Breast epithelium (tissue), 4 donors: ENCODE measurements at regions not wholly inside any gene's neighbourhood (a gene's known extent, or its start where the extent isn't known, plus 50 kb on each side); places are given as distances from the start of the nearest gene placed in this dataset.

Experiments
- DNase-seq, 2 donors: peaks; one replicate each; pipeline ENCODE4 v3.0.0-alpha.2; 2019; ENCODE audit warnings: low spot score in 2 of 2
- H3K27ac ChIP-seq, 2 donors: fragments of 200-600 bp; sonication (generic) in 1 of 2; one replicate each; pipeline ENCODE4 v1.5.1; 2016 to 2019; ENCODE audit warnings: mild to moderate bottlenecking in 1 of 2
- H3K27me3 ChIP-seq, 2 donors: fragments of 200-600 bp; sonication (generic) in 1 of 2; one replicate each; pipeline versions ENCODE4 v1.5.1 to v1.6.0; 2017 to 2019; ENCODE audit warnings: control low read depth in 1 of 2, mild to moderate bottlenecking in 1 of 2
- H3K36me3 ChIP-seq: fragments of 200-600 bp; one replicate; pipeline ENCODE4 v1.5.1; 2019
- H3K4me1 ChIP-seq, 2 donors: fragments of 200-600 bp; sonication (generic); one replicate each; pipeline ENCODE4 v1.5.1; 2016 to 2019; ENCODE audit warnings: control low read depth in 1 of 2
- H3K4me3 ChIP-seq, 3 donors: fragments of 200-600 bp; sonication (generic); 1 replicate in 2 of 3; 2 replicates in 1 of 3; pipeline ENCODE4 v1.5.1; 2016 to 2019; ENCODE audit warnings: mild to moderate bottlenecking in 3 of 3, moderate library complexity in 2 of 3
- H3K9me3 ChIP-seq, 2 donors: fragments of 200-600 bp; sonication (generic) in 1 of 2; one replicate each; pipeline ENCODE4 v1.5.1; 2016 to 2019; ENCODE audit warnings: control low read depth in 1 of 2
- CTCF ChIP-seq, 3 donors: fragments of 450-650 bp; IDR thresholded peaks; one replicate each; pipeline ENCODE4 v1.5.1; 2016 to 2017; ENCODE audit warnings: antibody characterized with exemption in 3 of 3, mild to moderate bottlenecking in 3 of 3, moderate library complexity in 3 of 3
- POLR2A ChIP-seq: fragments of 450-650 bp; IDR thresholded peaks from one replicate; pipeline ENCODE4 v1.6.1; 2016; ENCODE audit warnings: antibody characterized with exemption, mild to moderate bottlenecking, moderate library complexity
- POLR2AphosphoS5 ChIP-seq, 3 donors: sonication (generic); formaldehyde crosslinking; IDR thresholded peaks; one replicate each; pipeline ENCODE4 v1.6.1; 2017; ENCODE audit warnings: antibody characterized with exemption in 3 of 3
- intact Hi-C: fragments of 100-400 bp; cut with DNase I; formaldehyde crosslinking; loops from one replicate; pipeline ENCODE4 v1.15.1; 2023; ENCODE audit warnings: low total_unique reads

- no peak for DNase-seq
- no peaks in the 10 kb centered on the region for H3K27me3 ChIP-seq
- no peak overlapping the region for H3K27ac ChIP-seq
- H3K36me3 ChIP-seq, result no peaks in the 10 kb centered on the region
- H3K9me3 ChIP-seq, result no peaks in the 10 kb centered on the region
- TF ChIP-seq POLR2AphosphoS5 (IDR thresholded peaks at IDR 0.05), result no peak
- no peak for TF ChIP-seq CTCF (IDR thresholded peaks at IDR 0.05)
- TF ChIP-seq POLR2A, result no peak
- no peaks in the 10 kb centered on the region for H3K4me1 ChIP-seq
- no peak overlapping the region for H3K4me3 ChIP-seq
- intact Hi-C loops, result no loop called here
These were observed 90.6 kb downstream of the SLC25A47 start for GRCh38 chr14:100413699-100414098.

DNA sequence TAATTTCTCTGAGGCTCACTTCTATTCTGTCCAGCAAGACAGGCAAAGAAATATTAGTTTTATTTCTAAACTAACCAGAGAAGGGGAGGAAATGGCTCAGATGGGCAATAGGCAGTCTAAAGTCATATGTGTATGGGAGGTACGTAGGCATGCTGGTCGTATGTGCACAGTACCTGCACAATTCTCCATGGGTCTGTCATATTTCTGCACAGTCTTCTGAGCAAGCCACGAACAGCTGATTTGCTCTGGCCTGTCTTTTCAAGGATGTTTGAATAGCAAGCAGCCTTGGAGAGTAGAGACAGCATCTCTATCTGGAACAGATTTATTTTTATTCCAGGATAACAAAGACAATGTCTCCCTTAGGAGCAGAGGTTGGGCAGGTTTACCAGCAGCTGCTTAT is 92.1 kb downstream of the SLC25A47 start:
- no peak for DNase-seq
- no peak overlapping the region for H3K27ac ChIP-seq
- intact Hi-C loops, result no loop called here
- H3K36me3 ChIP-seq, result no peaks in the 10 kb centered on the region
- no peak overlapping the region for H3K4me3 ChIP-seq
- H3K4me1 ChIP-seq, result no peaks in the 10 kb centered on the region
- TF ChIP-seq POLR2A (no peak), CTCF (IDR thresholded peaks at IDR 0.05) (no peak), POLR2AphosphoS5 (IDR thresholded peaks at IDR 0.05) (no peak)
- H3K27me3 ChIP-seq, result no peaks in the 10 kb centered on the region
- H3K9me3 ChIP-seq, result no peaks in the 10 kb centered on the region

DNA sequence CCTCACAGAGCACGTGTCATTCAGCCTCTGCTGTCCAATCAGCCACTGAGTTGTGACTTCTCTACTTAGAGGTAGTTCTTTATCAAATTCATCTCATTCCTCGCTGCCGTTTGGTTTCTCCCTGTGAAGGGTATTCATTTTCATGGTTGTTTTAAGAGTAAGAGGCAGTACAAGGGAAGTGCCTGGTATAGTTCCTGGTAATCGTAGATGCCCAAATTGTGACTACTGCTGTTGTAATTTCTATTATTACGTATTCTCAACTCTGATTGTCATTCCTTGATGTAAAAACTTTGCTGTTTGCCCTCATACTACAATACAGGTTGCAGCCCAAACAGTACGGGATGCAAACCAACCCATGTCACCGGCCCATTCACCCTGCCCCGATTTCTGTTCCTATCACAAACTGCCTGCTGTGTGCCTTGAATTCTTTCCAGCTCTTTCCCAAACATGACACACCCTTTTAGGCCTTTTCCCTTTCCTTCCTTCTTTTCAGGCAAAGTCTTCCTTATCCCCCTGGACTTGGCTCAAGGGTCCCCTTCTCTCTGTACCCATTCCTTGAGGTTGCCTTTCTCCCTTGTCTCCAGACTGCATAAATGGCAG is 93.0 kb downstream of the SLC25A47 start:
- H3K36me3 ChIP-seq, result no peaks in the 10 kb centered on the region
- no peaks in the 10 kb centered on the region for H3K4me1 ChIP-seq
- no peak for DNase-seq
- intact Hi-C loops, result no loop called here
- H3K27me3 ChIP-seq, result no peaks in the 10 kb centered on the region
- H3K9me3 ChIP-seq, result no peaks in the 10 kb centered on the region
- TF ChIP-seq POLR2AphosphoS5 (IDR thresholded peaks at IDR 0.05) (no peak), CTCF (IDR thresholded peaks at IDR 0.05) (no peak), POLR2A (no peak)
- no peak overlapping the region for H3K4me3 ChIP-seq
- no peak overlapping the region for H3K27ac ChIP-seq

GRCh38 chr14:100416921-100417860 is 94.1 kb downstream of the SLC25A47 start:
- no peaks in the 10 kb centered on the region for H3K9me3 ChIP-seq
- no peaks in the 10 kb centered on the region for H3K27me3 ChIP-seq
- H3K36me3 ChIP-seq, result no peaks in the 10 kb centered on the region
- no peak overlapping the region for H3K4me3 ChIP-seq
- intact Hi-C loops, result no loop called here
- no peaks in the 10 kb centered on the region for H3K4me1 ChIP-seq
- no peak for TF ChIP-seq POLR2AphosphoS5 (IDR thresholded peaks at IDR 0.05)
- peak in 2 of 3 donors; percentile 33 to 53 for TF ChIP-seq CTCF (IDR thresholded peaks at IDR 0.05)
- TF ChIP-seq POLR2A, result no peak
- H3K27ac ChIP-seq, result no peak overlapping the region
- no peak for DNase-seq

DNA sequence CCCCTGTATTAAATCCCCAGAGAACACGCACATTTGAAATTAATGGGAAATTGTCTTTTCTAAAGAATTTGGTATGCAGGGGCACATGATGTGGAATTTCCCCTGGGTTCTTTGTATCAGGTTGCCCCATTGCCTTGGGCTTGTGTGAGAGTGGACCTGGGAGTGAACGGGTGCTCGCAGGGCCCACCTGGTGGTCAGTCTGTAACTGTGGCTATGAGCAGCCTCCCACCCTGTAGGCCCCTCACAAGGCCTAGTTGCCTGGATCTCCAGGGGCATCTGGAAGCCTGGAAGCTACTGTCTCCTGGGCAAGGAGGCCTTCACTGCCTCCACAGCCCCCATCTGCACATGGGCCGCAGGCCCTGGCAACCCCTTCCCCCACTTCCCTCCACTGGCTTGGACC is 96.7 kb downstream of the SLC25A47 start:
- no peak for TF ChIP-seq CTCF (IDR thresholded peaks at IDR 0.05)
- no peak for TF ChIP-seq POLR2A
- no peak for TF ChIP-seq POLR2AphosphoS5 (IDR thresholded peaks at IDR 0.05)
- no peaks in the 10 kb centered on the region for H3K27me3 ChIP-seq
- DNase-seq, result no peak

More for the DNA sequence above, 96.7 kb downstream of the SLC25A47 start:
- no peaks in the 10 kb centered on the region for H3K9me3 ChIP-seq
- no peak overlapping the region for H3K27ac ChIP-seq
- H3K36me3 ChIP-seq, result no peaks in the 10 kb centered on the region
- H3K4me1 ChIP-seq, result no peaks in the 10 kb centered on the region
- intact Hi-C loops, result no loop called here
- no peak overlapping the region for H3K4me3 ChIP-seq
